IgD-negative memory B cell (primary cell): ENCODE measurements at regions not wholly inside any gene's neighbourhood (a gene's known extent, or its start where the extent isn't known, plus 50 kb on each side); places are given as distances from the start of the nearest gene placed in this dataset.
"Not testable (repeated sequence)": the region's sequence is repeated elsewhere in the genome, so short reads cannot be mapped to it uniquely, and the experiment has no call there.

Experiments used
- H3K27ac Mint-ChIP-seq, 3 donors: one replicate each; pipeline ENCODE4 v1.8.0; 2020 to 2022; ENCODE audit warnings: mild to moderate bottlenecking in 3 of 3, mixed read lengths in 3 of 3, moderate library complexity in 1 of 3
- H3K27me3 Mint-ChIP-seq: one replicate; pipeline ENCODE4 v1.8.0; 2021; ENCODE audit warnings: mixed read lengths
- H3K36me3 Mint-ChIP-seq: one replicate; pipeline ENCODE4 v1.8.0; 2020; ENCODE audit warnings: mild to moderate bottlenecking, mixed read lengths
- H3K4me1 Mint-ChIP-seq, 3 donors: one replicate each; pipeline ENCODE4 v1.8.0; 2020 to 2022; ENCODE audit warnings: mixed read lengths in 3 of 3, mild to moderate bottlenecking in 1 of 3
- H3K4me3 Mint-ChIP-seq, 4 donors: one replicate each; pipeline ENCODE4 v1.8.0; 2020 to 2022; ENCODE audit warnings: mild to moderate bottlenecking in 4 of 4, mixed read lengths in 4 of 4, moderate library complexity in 3 of 4
- H3K9me3 Mint-ChIP-seq, 3 donors: one replicate each; pipeline ENCODE4 v1.8.0; 2020 to 2021; ENCODE audit warnings: mixed read lengths in 3 of 3, mild to moderate bottlenecking in 1 of 3

- H3K27ac Mint-ChIP-seq, result no peak overlapping the region
- H3K4me1 Mint-ChIP-seq, result peaks cover 0 to 5% (median 3%) of the 10 kb centered on the region in 3 donors
- peaks cover 1% of the 10 kb centered on the region for H3K36me3 Mint-ChIP-seq
- H3K9me3 Mint-ChIP-seq, result no peaks in the 10 kb centered on the region
- peaks cover 54% of the 10 kb centered on the region for H3K27me3 Mint-ChIP-seq
- H3K4me3 Mint-ChIP-seq, result no peak overlapping the region
Measured at GRCh38 chr1:217133958-217134856, 411.0 kb upstream of the ESRRG start.

- Mint-ChIP-seq H3K9me3 (no peaks in the 10 kb centered on the region), H3K36me3 (peaks cover 1% of the 10 kb centered on the region), H3K4me1 (peaks cover 0 to 2% (median 0%) of the 10 kb centered on the region in 3 donors), H3K4me3 (no peak overlapping the region), H3K27ac (no peak overlapping the region), H3K27me3 (peaks cover 44% of the 10 kb centered on the region)
Measured at GRCh38 chr1:217133092-217133491, 409.9 kb upstream of the ESRRG start.

GRCh38 chr1:217123340-217123739, 400.1 kb upstream of the ESRRG start:
- H3K9me3 Mint-ChIP-seq, H3K4me1 Mint-ChIP-seq, H3K36me3 Mint-ChIP-seq, H3K4me3 Mint-ChIP-seq, H3K27ac Mint-ChIP-seq, H3K27me3 Mint-ChIP-seq: not testable (repeated sequence)

- H3K27ac Mint-ChIP-seq, result no peak overlapping the region
- H3K4me1 Mint-ChIP-seq, result no peaks in the 10 kb centered on the region
- H3K4me3 Mint-ChIP-seq, result no peak overlapping the region
- H3K27me3 Mint-ChIP-seq, result no peaks in the 10 kb centered on the region
- H3K36me3 Mint-ChIP-seq, result no peaks in the 10 kb centered on the region
- H3K9me3 Mint-ChIP-seq, result peaks cover 0 to 5% (median 4%) of the 10 kb centered on the region in 3 donors
Measured at GRCh38 chr1:217117973-217118465, 394.8 kb upstream of the ESRRG start.

GRCh38 chr1:217115404-217116380, 392.5 kb upstream of the ESRRG start:
- Mint-ChIP-seq H3K27ac (no peak overlapping the region), H3K4me3 (no peak overlapping the region), H3K9me3 (peaks cover 0 to 7% (median 0%) of the 10 kb centered on the region in 3 donors), H3K36me3 (no peaks in the 10 kb centered on the region), H3K4me1 (no peaks in the 10 kb centered on the region), H3K27me3 (no peaks in the 10 kb centered on the region)

GRCh38 chr1:217109928-217110327, 386.7 kb upstream of the ESRRG start:
- Mint-ChIP-seq H3K9me3 (peaks cover 0 to 2% (median 0%) of the 10 kb centered on the region in 3 donors), H3K27me3 (no peaks in the 10 kb centered on the region), H3K27ac (no peak overlapping the region), H3K4me1 (no peaks in the 10 kb centered on the region), H3K4me3 (no peak overlapping the region), H3K36me3 (no peaks in the 10 kb centered on the region)

GRCh38 chr1:217106231-217106901, 383.1 kb upstream of the ESRRG start:
- no peak overlapping the region for H3K27ac Mint-ChIP-seq
- H3K9me3 Mint-ChIP-seq, result peaks cover 0 to 3% (median 1%) of the 10 kb centered on the region in 3 donors
- no peaks in the 10 kb centered on the region for H3K4me1 Mint-ChIP-seq
- H3K27me3 Mint-ChIP-seq, result no peaks in the 10 kb centered on the region
- no peaks in the 10 kb centered on the region for H3K36me3 Mint-ChIP-seq
- no peak overlapping the region for H3K4me3 Mint-ChIP-seq

GRCh38 chr1:217105437-217105836, 382.2 kb upstream of the ESRRG start:
- H3K4me3 Mint-ChIP-seq, result no peak overlapping the region
- peaks cover 0 to 7% (median 3%) of the 10 kb centered on the region in 3 donors for H3K9me3 Mint-ChIP-seq
- no peaks in the 10 kb centered on the region for H3K27me3 Mint-ChIP-seq
- H3K36me3 Mint-ChIP-seq, result no peaks in the 10 kb centered on the region
- no peaks in the 10 kb centered on the region for H3K4me1 Mint-ChIP-seq
- no peak overlapping the region for H3K27ac Mint-ChIP-seq

GRCh38 chr1:217097819-217098218, 374.6 kb upstream of the ESRRG start:
- H3K27me3 Mint-ChIP-seq, result peaks cover 2% of the 10 kb centered on the region

GRCh38 chr1:217096200-217096599, 373.0 kb upstream of the ESRRG start:
- Mint-ChIP-seq H3K27me3 (peaks cover 2% of the 10 kb centered on the region), H3K9me3 (peaks cover 0 to 7% (median 0%) of the 10 kb centered on the region in 3 donors), H3K27ac (no peak overlapping the region), H3K4me1 (no peaks in the 10 kb centered on the region), H3K4me3 (no peak overlapping the region), H3K36me3 (no peaks in the 10 kb centered on the region)

More at GRCh38 chr1:217097819-217098218, 374.6 kb upstream of the ESRRG start:
- Mint-ChIP-seq H3K4me3 (no peak overlapping the region), H3K27ac (no peak overlapping the region), H3K36me3 (no peaks in the 10 kb centered on the region), H3K9me3 (peaks cover 0 to 9% (median 3%) of the 10 kb centered on the region in 3 donors), H3K4me1 (no peaks in the 10 kb centered on the region)

- Mint-ChIP-seq H3K4me3 (no peak overlapping the region), H3K27me3 (peaks cover 5% of the 10 kb centered on the region), H3K9me3 (peaks cover 0 to 2% (median 0%) of the 10 kb centered on the region in 3 donors), H3K27ac (no peak overlapping the region), H3K4me1 (peaks cover 0 to under 1% (median 0%) of the 10 kb centered on the region in 3 donors), H3K36me3 (no peaks in the 10 kb centered on the region)
Measured at GRCh38 chr1:217095050-217095622, 371.9 kb upstream of the ESRRG start.

- no peak overlapping the region for H3K4me3 Mint-ChIP-seq
- H3K9me3 Mint-ChIP-seq, result peaks cover 0 to 5% (median 0%) of the 10 kb centered on the region in 3 donors
- H3K36me3 Mint-ChIP-seq, result no peaks in the 10 kb centered on the region
- no peak overlapping the region for H3K27ac Mint-ChIP-seq
- H3K27me3 Mint-ChIP-seq, result peaks cover 20% of the 10 kb centered on the region
- peaks cover 0 to 3% (median 0%) of the 10 kb centered on the region in 3 donors for H3K4me1 Mint-ChIP-seq
Measured at GRCh38 chr1:217091561-217091960, 368.3 kb upstream of the ESRRG start.

GRCh38 chr1:217090060-217090911, 367.1 kb upstream of the ESRRG start:
- Mint-ChIP-seq H3K4me1 (peaks cover 0 to 3% (median 0%) of the 10 kb centered on the region in 3 donors), H3K27me3 (peaks cover 20% of the 10 kb centered on the region), H3K36me3 (no peaks in the 10 kb centered on the region), H3K9me3 (peaks cover 0 to 5% (median 0%) of the 10 kb centered on the region in 3 donors), H3K27ac (no peak overlapping the region), H3K4me3 (peak overlapping the region in 1 of 4 donors; percentile 53)
